Bronchial epithelial cell (primary cell): ENCODE measurements at regions not wholly inside any gene's neighbourhood (a gene's known extent, or its start where the extent isn't known, plus 50 kb on each side); places are given as distances from the start of the nearest gene placed in this dataset.
"Not testable (repeated sequence)": the region's sequence is repeated elsewhere in the genome, so short reads cannot be mapped to it uniquely, and the experiment has no call there.

Experiments used
- DNase-seq: peaks from one replicate; pipeline ENCODE4 v3.0.0-alpha.2; 2010; ENCODE audit warnings: low read depth
- FAIRE-seq: peaks from 2 replicates; lab custom pipeline; 2011; peaks lifted over from hg19 to GRCh38; lab: Jason Lieb, UNC
- H3K27me3 ChIP-seq: 2 replicates; pipeline ENCODE4 v1.5.1; 2011; ENCODE audit warnings: low read length; ENCODE audit not compliant: control insufficient read depth, insufficient read depth
- H3K36me3 ChIP-seq: 2 replicates; pipeline ENCODE4 v1.5.1; 2011; ENCODE audit warnings: low read length; ENCODE audit not compliant: control insufficient read depth, insufficient read depth
- H3K4me3 ChIP-seq: 2 replicates; pipeline ENCODE4 v1.5.1; 2011; ENCODE audit warnings: mild to moderate bottlenecking, low read depth, low read length, control low read depth
- TF ChIP-seq, protein P1 (sequence below): IDR thresholded peaks from 2 replicates; pipeline ENCODE4 v1.5.1; 2011; ENCODE audit warnings: mild to moderate bottlenecking, moderate library complexity, low read length, control low read depth, inconsistent platforms; ENCODE audit not compliant: insufficient read depth, severe bottlenecking

DNA sequence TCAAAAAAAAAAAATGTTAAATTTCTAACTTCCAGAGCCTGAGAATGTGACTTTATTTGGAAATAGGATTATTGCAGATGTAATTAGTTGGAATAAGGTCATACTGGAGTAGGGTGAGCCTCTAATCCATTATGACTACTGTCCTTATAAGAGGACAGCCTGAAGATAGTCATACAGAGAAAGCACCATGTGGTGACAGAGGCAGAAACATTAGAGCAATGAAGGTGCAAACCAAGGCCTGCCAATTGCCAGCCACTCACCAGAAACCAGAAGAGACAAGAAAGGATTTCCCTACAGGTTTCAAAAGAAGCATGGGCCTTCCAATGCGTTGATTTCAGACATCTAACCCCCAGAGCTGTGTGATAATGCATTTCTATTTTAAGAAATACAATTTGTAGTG, 659.2 kb upstream of the CHD1 start:
- Histone ChIP-seq H3K4me3 (no peak overlapping the region), H3K27me3 (no peaks in the 10 kb centered on the region), H3K36me3 (no peaks in the 10 kb centered on the region)
- TF ChIP-seq, protein P1, sequence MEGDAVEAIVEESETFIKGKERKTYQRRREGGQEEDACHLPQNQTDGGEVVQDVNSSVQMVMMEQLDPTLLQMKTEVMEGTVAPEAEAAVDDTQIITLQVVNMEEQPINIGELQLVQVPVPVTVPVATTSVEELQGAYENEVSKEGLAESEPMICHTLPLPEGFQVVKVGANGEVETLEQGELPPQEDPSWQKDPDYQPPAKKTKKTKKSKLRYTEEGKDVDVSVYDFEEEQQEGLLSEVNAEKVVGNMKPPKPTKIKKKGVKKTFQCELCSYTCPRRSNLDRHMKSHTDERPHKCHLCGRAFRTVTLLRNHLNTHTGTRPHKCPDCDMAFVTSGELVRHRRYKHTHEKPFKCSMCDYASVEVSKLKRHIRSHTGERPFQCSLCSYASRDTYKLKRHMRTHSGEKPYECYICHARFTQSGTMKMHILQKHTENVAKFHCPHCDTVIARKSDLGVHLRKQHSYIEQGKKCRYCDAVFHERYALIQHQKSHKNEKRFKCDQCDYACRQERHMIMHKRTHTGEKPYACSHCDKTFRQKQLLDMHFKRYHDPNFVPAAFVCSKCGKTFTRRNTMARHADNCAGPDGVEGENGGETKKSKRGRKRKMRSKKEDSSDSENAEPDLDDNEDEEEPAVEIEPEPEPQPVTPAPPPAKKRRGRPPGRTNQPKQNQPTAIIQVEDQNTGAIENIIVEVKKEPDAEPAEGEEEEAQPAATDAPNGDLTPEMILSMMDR: no peak
- no peak for DNase-seq
- no peak for FAIRE-seq

DNA sequence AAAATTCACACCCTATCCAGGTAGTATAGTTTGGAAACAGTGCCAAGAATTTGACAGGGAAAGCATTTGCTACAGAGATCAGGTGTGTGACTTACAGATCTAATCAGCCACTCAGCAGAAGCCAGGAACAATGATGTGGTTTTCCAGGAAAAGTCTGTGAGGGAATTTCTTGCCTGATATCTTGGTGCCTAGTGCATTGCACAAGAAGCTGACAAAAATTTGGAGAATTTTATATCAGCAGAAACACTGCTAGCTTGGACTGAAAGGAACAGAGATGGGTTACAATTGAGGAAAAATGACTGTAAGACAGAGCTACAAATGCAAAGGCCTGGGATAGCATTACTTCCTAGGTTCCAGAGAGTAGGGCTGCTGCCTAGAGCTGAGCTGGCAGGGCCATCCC, 658.1 kb upstream of the CHD1 start:
- DNase-seq: no peak
- no peak overlapping the region for H3K4me3 ChIP-seq
- TF ChIP-seq, protein P1: no peak
- H3K36me3 ChIP-seq: no peaks in the 10 kb centered on the region
- no peaks in the 10 kb centered on the region for H3K27me3 ChIP-seq
- FAIRE-seq: no peak

DNA sequence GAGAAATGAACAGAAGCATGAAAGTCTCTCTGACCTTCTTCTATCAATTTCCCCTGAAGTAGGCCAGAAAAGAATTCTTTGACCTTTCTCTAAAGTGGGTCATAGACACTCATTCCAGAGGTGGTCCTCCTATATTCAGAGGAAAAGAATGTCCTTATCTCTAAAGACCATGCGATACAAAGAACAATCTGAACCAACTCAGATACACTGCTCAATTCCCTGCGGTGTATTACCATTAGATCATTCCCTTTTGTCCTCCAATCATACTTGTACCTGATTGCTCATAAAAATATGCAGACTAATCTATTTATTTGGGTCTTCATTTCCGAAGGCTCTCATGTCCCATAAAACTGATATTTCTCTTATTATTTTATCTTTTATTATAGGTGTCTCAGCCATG, 652.4 kb upstream of the CHD1 start:
- not testable (repeated sequence) for H3K4me3 ChIP-seq, H3K27me3 ChIP-seq, DNase-seq, H3K36me3 ChIP-seq, FAIRE-seq

DNA sequence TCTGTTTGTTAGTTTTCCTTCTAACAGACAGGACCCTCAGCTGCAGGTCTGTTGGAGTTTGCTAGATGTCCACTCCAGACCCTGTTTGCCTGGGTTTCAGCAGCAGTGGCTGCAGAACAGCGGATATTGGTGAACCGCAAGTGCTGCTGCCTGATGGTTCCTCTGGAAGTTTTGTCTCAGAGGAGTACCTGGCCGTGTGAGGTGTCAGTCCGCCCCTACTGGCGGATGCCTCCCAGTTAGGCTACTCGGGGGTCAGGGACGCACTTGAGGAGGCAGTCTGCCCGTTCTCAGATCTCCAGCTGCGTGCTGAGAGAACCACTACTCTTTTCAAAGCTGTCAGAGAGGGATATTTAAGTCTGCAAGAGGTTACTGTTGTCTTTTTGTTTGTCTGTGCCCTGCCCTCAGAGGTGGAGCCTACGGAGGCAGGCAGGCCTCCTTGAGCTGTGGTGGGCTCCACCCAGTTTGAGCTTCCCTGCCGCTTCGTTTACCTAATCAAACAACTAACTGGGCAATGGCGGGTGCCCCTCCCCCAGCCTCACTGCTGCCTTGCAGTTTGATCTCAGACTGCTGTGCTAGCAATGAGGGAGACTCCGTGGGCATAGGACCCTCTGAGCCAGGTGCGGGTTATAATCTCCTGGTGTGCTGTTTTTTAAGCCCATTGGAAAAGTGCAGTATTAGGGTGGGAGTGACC, 634.3 kb upstream of the CHD1 start:
- not testable (repeated sequence) for H3K36me3 ChIP-seq, DNase-seq, H3K27me3 ChIP-seq, H3K4me3 ChIP-seq, FAIRE-seq

DNA sequence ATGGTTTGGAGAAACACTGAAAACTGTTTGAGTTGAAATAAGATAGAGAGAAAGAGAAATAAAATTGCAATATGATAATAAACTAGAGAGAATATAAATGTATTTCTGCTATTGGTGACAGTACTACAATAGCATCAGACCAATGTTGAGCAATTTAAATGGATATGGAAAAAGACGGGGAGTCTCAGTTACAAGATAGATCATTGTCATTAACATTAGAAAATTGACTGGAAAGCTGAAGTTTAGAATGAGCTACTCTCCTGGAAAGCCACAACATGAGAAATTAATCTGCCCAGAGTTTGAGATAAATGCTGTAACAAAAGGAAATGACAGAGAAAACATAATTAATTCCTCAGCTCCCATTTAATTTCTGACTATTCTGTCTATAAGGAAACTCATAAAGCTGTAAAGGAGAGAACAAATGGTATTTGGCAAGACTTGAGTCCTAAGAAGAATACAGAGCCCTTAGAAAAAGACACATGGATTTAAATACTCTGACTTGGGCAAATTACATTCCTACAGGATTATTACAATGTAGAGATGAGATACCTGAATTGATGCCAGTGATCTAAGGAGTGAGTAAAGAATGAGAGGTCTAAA, 624.5 kb upstream of the CHD1 start:
- DNase-seq (no peak), FAIRE-seq (no peak)

DNA sequence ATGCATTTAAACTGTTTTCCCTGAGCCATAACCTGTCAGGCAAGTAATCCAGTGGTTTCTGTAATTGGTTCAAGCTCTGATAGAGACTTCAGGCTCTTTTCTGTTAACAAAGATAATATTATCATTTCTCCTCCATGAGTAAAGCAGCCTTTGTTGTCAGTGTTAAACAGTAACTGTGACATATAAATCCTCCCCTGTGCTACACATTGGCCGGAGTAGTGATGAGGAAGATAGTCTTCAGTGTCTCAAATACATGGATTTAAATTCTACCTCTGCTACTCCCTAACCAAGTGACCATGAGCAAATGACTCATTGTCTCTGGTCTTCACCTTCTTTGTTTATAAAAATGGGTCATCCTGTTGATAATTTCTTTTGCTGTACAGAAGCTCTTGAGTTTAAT, 615.5 kb upstream of the CHD1 start:
- TF ChIP-seq, protein P1: no peak
- H3K4me3 ChIP-seq: no peak overlapping the region
- FAIRE-seq: no peak
- H3K36me3 ChIP-seq: no peaks in the 10 kb centered on the region
- H3K27me3 ChIP-seq: no peaks in the 10 kb centered on the region
- no peak for DNase-seq

More for the DNA sequence above, 624.5 kb upstream of the CHD1 start:
- no peaks in the 10 kb centered on the region for H3K27me3 ChIP-seq
- TF ChIP-seq, protein P1: no peak
- no peak overlapping the region for H3K4me3 ChIP-seq
- no peaks in the 10 kb centered on the region for H3K36me3 ChIP-seq

DNA sequence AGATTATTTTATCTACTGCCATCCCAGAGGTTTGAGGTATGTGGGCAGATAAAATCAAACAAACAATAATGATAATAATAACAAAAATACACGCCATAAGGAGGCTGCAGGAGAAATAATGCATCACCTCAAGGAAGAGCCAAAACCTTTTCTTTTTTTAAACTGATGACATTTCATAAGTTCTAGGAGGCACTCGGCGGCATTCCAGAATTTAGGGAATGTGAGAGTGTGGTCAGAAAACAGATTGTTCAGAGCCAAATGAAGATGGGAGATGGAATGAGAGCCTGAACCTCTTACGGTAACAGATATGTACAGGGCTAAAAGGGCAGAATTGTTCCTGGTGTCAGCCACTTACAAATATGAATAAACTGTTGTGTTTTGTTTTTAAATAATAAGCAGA, 615.0 kb upstream of the CHD1 start:
- Histone ChIP-seq H3K4me3 (no peak overlapping the region), H3K36me3 (no peaks in the 10 kb centered on the region), H3K27me3 (no peaks in the 10 kb centered on the region)
- DNase-seq (no peak), FAIRE-seq (no peak)
- TF ChIP-seq, protein P1: no peak

DNA sequence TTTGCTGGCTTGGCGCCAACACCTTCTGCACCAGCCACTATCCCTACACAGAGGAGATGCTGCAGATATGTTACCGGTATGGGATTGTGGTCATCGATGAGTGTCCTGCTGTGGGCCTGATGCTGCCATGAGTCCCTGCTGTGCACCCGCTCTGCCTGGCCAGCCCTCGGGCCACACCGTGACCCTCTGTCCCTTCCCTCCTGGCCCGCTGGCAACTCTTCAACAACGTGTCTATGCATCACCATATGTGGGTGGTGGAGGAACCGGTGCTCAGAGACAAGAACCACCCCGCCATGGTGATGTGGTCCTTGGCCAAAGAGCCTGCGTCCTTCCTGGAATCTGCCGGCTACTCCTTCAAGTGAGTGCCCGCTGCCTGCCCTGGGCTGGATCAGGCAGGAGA, 605.4 kb upstream of the CHD1 start:
- not testable (repeated sequence) for FAIRE-seq, H3K27me3 ChIP-seq, H3K36me3 ChIP-seq, H3K4me3 ChIP-seq, DNase-seq

DNA sequence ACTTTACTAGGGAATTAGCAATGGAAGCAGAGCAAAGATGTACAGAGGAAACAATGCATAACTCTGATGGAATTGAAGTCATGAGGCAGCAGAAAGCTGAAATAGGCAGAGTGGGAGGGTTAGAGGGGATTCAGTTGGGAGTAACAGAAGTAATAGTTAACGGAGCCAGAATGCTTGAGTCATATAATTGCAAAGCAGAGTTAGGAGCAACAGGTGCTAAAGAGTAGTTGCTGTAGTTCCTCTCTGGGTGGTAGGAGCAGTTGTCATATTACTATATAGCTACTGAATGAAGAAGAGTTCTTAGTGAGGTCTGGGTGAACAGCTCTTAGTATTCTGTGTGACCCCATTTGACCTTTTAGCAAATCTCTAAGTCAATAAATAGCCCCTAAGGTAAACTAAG, 592.9 kb upstream of the CHD1 start:
- not testable (repeated sequence) for FAIRE-seq, H3K4me3 ChIP-seq, DNase-seq, H3K27me3 ChIP-seq, H3K36me3 ChIP-seq
